PC-9 (cell line): ENCODE measurements at regions not wholly inside any gene's neighbourhood (a gene's known extent, or its start where the extent isn't known, plus 50 kb on each side); places are given as distances from the start of the nearest gene placed in this dataset.

Source experiments
- BruUV-seq: library from RNA; stranded (reverse); fragments of 400-500 nt; replicated peaks from 2 replicates; lab custom pipeline; 2021; lab: Mats Ljungman, UMichigan
- CTCF ChIA-PET: fragments of 300-600 bp; sonication (Branson Sonifier 250); formaldehyde crosslinking; loops from one replicate; lab custom pipeline; 2022; ENCODE audit warnings: antibody characterized with exemption; lab: Charles Lee
- POLR2A ChIA-PET: fragments of 300-600 bp; sonication (Branson Sonifier 250); formaldehyde crosslinking; loops from one replicate; lab custom pipeline; 2022; ENCODE audit warnings: antibody characterized with exemption; ENCODE audit not compliant: unreplicated experiment; lab: Charles Lee
- DNase-seq, 2 experiments: peaks; one replicate each; pipeline versions ENCODE4 v3.0.0 to v3.0.0-alpha.2; 2015 to 2022; ENCODE audit warnings: mixed read lengths in 1 of 2
- H2AFZ ChIP-seq: fragments of 200-600 bp; sonication (generic); 2 replicates; pipeline ENCODE4 v1.8.1; 2017; ENCODE audit warnings: antibody characterized with exemption
- H3F3A ChIP-seq: fragments of 200-600 bp; sonication (generic); 2 replicates; pipeline ENCODE4 v1.8.1; 2017; ENCODE audit warnings: antibody characterized with exemption, mild to moderate bottlenecking, low read depth; ENCODE audit not compliant: insufficient read depth
- H3K27ac ChIP-seq: fragments of 200-600 bp; sonication (generic); 2 replicates; pipeline ENCODE4 v1.6.1; 2016; ENCODE audit warnings: mixed run types
- H3K27me3 ChIP-seq: fragments of 200-600 bp; sonication (generic); 2 replicates; pipeline ENCODE4 v1.6.1; 2016; ENCODE audit warnings: low read depth, mixed run types; ENCODE audit not compliant: insufficient read depth
- H3K36me3 ChIP-seq: fragments of 200-600 bp; sonication (generic); 2 replicates; pipeline ENCODE4 v1.6.1; 2016; ENCODE audit warnings: low read depth, mixed run types
- H3K4me1 ChIP-seq: fragments of 200-600 bp; sonication (generic); replicated peaks from 2 replicates; pipeline ENCODE4 v1.6.1; 2016; ENCODE audit warnings: mixed run types; ENCODE audit not compliant: insufficient read depth
- H3K4me2 ChIP-seq: fragments of 200-600 bp; sonication (generic); 2 replicates; pipeline ENCODE4 v1.6.1; 2017; ENCODE audit warnings: mixed run types
- H3K4me3 ChIP-seq: fragments of 200-600 bp; sonication (generic); 2 replicates; pipeline ENCODE4 v1.6.1; 2016; ENCODE audit warnings: mixed run types
- H3K79me2 ChIP-seq: fragments of 200-600 bp; sonication (generic); 2 replicates; pipeline ENCODE4 v1.6.1; 2017; ENCODE audit warnings: low read depth, mixed run types
- H3K9me2 ChIP-seq: fragments of 200-600 bp; sonication (generic); 2 replicates; pipeline ENCODE4 v1.8.1; 2017; ENCODE audit warnings: mild to moderate bottlenecking; ENCODE audit not compliant: insufficient read depth
- H3K9me3 ChIP-seq: fragments of 200-600 bp; sonication (generic); 2 replicates; pipeline ENCODE4 v1.8.1; 2016; ENCODE audit warnings: low read depth; ENCODE audit not compliant: insufficient read depth
- H4K20me1 ChIP-seq: fragments of 200-600 bp; sonication (generic); 2 replicates; pipeline ENCODE4 v1.8.1; 2017; ENCODE audit not compliant: insufficient read depth
- EZH2 ChIP-seq: fragments of 200-600 bp; sonication (generic); IDR thresholded peaks from 2 replicates; pipeline ENCODE4 v1.8.0; 2017; ENCODE audit warnings: antibody characterized with exemption, low read depth
- intact Hi-C: fragments of 100-400 bp; cut with micrococcal nuclease; formaldehyde crosslinking; loops from one replicate; pipeline ENCODE4 v1.10.0; 2022; ENCODE audit not compliant: unreplicated experiment
- TF ChIP-seq, protein P1 (sequence below): fragments of 200-600 bp; sonication (generic); conservative IDR thresholded peaks from 2 replicates; pipeline ENCODE4 v1.6.1; 2017; ENCODE audit warnings: mixed run types, antibody characterized with exemption, mild to moderate bottlenecking, moderate library complexity

DNA sequence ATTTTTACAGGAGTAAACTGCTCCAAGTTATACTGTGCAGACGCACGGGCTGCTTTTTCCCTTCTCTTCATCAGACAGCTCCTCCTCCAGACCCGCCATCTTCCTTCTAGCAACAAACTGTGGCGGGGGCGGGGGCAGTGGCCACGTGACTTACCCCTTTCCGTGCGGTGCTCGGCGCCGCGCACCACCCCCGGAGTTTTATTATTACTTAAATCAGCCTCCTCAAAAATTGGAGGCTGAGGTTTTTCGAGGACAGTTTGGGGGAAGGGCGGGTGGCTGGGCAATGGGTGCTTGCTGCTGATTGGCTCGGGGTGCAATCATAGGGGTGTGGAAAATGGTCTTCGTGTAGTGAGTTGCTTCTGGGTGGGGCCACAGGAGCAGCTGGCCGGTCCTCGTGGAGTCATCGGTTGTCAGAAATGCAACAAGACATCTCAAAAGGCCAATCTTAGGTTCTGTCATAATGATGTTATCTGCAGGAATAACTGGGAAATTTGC lies 77.1 kb upstream of the MFGE8 start:
- no peak overlapping the region for H2AFZ ChIP-seq
- POLR2A ChIA-PET = no interaction called here

DNA sequence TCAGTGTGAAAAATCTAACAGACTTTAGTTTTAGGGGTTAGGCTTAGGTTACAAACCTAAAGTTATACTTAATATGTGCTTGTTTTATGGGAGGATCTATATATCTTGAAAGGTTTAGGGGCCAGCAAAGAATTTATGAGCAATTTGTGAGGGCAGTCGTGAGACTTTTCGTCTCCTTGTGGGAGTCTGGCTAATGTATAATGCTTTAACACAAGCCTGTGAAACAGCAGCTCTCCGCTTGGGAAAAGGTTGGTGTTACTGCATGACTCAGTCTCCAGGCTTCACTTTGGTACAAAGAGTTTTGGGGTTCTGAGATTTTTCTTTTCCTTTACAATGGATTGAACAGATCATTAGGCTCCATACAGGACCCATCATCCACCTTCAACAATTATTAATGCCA lies 79.0 kb upstream of the MFGE8 start:
- CTCF ChIA-PET = no interaction called here
- no peak overlapping the region for H3K4me3 ChIP-seq
- BruUV-seq = no TSS peak
- no peak overlapping the region for H3K4me2 ChIP-seq
- H3K9me3 ChIP-seq = no peaks in the 10 kb centered on the region
- TF ChIP-seq EZH2 = no peak
- TF ChIP-seq, protein P1, sequence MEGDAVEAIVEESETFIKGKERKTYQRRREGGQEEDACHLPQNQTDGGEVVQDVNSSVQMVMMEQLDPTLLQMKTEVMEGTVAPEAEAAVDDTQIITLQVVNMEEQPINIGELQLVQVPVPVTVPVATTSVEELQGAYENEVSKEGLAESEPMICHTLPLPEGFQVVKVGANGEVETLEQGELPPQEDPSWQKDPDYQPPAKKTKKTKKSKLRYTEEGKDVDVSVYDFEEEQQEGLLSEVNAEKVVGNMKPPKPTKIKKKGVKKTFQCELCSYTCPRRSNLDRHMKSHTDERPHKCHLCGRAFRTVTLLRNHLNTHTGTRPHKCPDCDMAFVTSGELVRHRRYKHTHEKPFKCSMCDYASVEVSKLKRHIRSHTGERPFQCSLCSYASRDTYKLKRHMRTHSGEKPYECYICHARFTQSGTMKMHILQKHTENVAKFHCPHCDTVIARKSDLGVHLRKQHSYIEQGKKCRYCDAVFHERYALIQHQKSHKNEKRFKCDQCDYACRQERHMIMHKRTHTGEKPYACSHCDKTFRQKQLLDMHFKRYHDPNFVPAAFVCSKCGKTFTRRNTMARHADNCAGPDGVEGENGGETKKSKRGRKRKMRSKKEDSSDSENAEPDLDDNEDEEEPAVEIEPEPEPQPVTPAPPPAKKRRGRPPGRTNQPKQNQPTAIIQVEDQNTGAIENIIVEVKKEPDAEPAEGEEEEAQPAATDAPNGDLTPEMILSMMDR = no peak
- no peaks in the 10 kb centered on the region for H3K27me3 ChIP-seq
- H3K9me2 ChIP-seq = no peaks in the 10 kb centered on the region
- H3K36me3 ChIP-seq = no peaks in the 10 kb centered on the region
- no peaks in the 10 kb centered on the region for H3K79me2 ChIP-seq
- H3K4me1 ChIP-seq = no peaks in the 10 kb centered on the region
- no peak for DNase-seq
- no peak overlapping the region for H3K27ac ChIP-seq
- H4K20me1 ChIP-seq = no peaks in the 10 kb centered on the region
- peaks cover 8% of the 10 kb centered on the region; the same call in 1 of the 2 replicates for H3F3A ChIP-seq
- no peak overlapping the region for H2AFZ ChIP-seq
- POLR2A ChIA-PET = no interaction called here
- intact Hi-C loops = no loop called here

More for the DNA sequence above, 77.1 kb upstream of the MFGE8 start:
- Histone ChIP-seq H3F3A (peaks cover 8% of the 10 kb centered on the region; the same call in 1 of the 2 replicates), H3K79me2 (no peaks in the 10 kb centered on the region), H3K27ac (no peak overlapping the region), H4K20me1 (no peaks in the 10 kb centered on the region), H3K4me2 (no peak overlapping the region), H3K4me1 (no peaks in the 10 kb centered on the region), H3K36me3 (no peaks in the 10 kb centered on the region), H3K9me3 (no peaks in the 10 kb centered on the region), H3K4me3 (no peak overlapping the region), H3K27me3 (no peaks in the 10 kb centered on the region), H3K9me2 (no peaks in the 10 kb centered on the region)
- TF ChIP-seq EZH2 = no peak
- TF ChIP-seq, protein P1 = no peak
- no TSS peak for BruUV-seq
- no peak for DNase-seq
- intact Hi-C loops = no loop called here
- CTCF ChIA-PET = no interaction called here

DNA sequence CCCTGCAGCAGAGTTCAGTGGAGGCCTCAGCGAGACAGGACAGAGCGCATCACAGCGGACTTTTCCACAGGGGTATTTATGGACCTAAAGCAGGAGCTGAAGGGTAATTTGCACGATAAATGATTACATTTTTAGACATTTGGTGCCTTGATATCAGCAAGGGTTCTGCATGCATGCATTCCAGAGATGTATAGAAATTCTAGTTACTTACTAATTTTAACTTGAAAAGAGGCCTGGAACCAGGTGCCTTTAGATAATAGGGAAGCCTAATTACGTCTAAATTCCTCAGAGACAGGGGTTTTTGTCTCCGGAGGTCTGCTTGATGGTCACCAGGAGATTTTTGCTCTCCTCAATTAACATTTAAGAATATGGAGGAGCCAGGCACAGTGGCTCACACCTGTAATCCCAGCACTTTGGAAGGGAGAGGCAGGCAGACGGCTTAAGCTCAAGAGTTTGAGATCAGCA lies 79.8 kb upstream of the MFGE8 start:
- no peak for TF ChIP-seq EZH2
- TF ChIP-seq, protein P1 = no peak
- H2AFZ ChIP-seq = no peak overlapping the region
- no peaks in the 10 kb centered on the region for H3K4me1 ChIP-seq
- H3K9me3 ChIP-seq = no peaks in the 10 kb centered on the region
- H3F3A ChIP-seq = peaks cover 8% of the 10 kb centered on the region; the same call in 1 of the 2 replicates
- ChIA-PET CTCF (no interaction called here), POLR2A (no interaction called here)
- BruUV-seq = no TSS peak
- H3K27me3 ChIP-seq = no peaks in the 10 kb centered on the region
- no peak overlapping the region for H3K4me3 ChIP-seq
- no peak overlapping the region for H3K27ac ChIP-seq
- no peak for DNase-seq
- no peaks in the 10 kb centered on the region for H3K79me2 ChIP-seq
- no peaks in the 10 kb centered on the region for H4K20me1 ChIP-seq
- no peak overlapping the region for H3K4me2 ChIP-seq
- intact Hi-C loops = no loop called here
- H3K9me2 ChIP-seq = no peaks in the 10 kb centered on the region
- H3K36me3 ChIP-seq = no peaks in the 10 kb centered on the region
